SH-SY5Y (cell line): ENCODE measurements at regions not wholly inside any gene's neighbourhood (a gene's known extent, or its start where the extent isn't known, plus 50 kb on each side); places are given as distances from the start of the nearest gene placed in this dataset.

Experiments
- GATA2 ChIP-seq: IDR thresholded peaks from 2 replicates; pipeline ENCODE4 v1.6.1; 2011; ENCODE audit warnings: mild to moderate bottlenecking, low read depth, low read length
- GATA3 ChIP-seq: IDR thresholded peaks from 2 replicates; pipeline ENCODE4 v1.6.1; 2011; ENCODE audit warnings: low read depth, mild to moderate bottlenecking, low read length, moderate library complexity

- no peak for TF ChIP-seq GATA2
- TF ChIP-seq GATA3, result no peak
Observed at GRCh38 chr18:44536046-44536445, 144.6 kb upstream of the SETBP1 start.

- TF ChIP-seq GATA2, result no peak
- TF ChIP-seq GATA3, result no peak
Observed at GRCh38 chr18:44536619-44537018, 144.1 kb upstream of the SETBP1 start.

- TF ChIP-seq GATA2 (no peak), GATA3 (no peak)
Observed at GRCh38 chr18:44537526-44537925, 143.2 kb upstream of the SETBP1 start.

GRCh38 chr18:44539926-44540325, 140.8 kb upstream of the SETBP1 start:
- TF ChIP-seq GATA2 (no peak), GATA3 (no peak)

- no peak for TF ChIP-seq GATA3
- no peak for TF ChIP-seq GATA2
Observed at GRCh38 chr18:44541159-44541558, 139.5 kb upstream of the SETBP1 start.

GRCh38 chr18:44541781-44542180, 138.9 kb upstream of the SETBP1 start:
- TF ChIP-seq GATA3, result no peak
- TF ChIP-seq GATA2, result no peak

- TF ChIP-seq GATA3 (no peak), GATA2 (no peak)
Observed at GRCh38 chr18:44543387-44543786, 137.3 kb upstream of the SETBP1 start.

- TF ChIP-seq GATA2, result no peak
- TF ChIP-seq GATA3, result no peak
Observed at GRCh38 chr18:44545359-44545985, 135.2 kb upstream of the SETBP1 start.

- no peak for TF ChIP-seq GATA2
- TF ChIP-seq GATA3, result no peak
Observed at GRCh38 chr18:44546954-44547353, 133.7 kb upstream of the SETBP1 start.

- TF ChIP-seq GATA2 (no peak), GATA3 (no peak)
Observed at GRCh38 chr18:44548291-44549221, 132.1 kb upstream of the SETBP1 start.

- TF ChIP-seq GATA3 (no peak), GATA2 (no peak)
Observed at GRCh38 chr18:44552706-44553105, 128.0 kb upstream of the SETBP1 start.

GRCh38 chr18:44556296-44556695, 124.4 kb upstream of the SETBP1 start:
- TF ChIP-seq GATA2 (no peak), GATA3 (no peak)

- no peak for TF ChIP-seq GATA3
- no peak for TF ChIP-seq GATA2
Observed at GRCh38 chr18:44557616-44558151, 123.0 kb upstream of the SETBP1 start.

- TF ChIP-seq GATA2 (no peak), GATA3 (no peak)
Observed at GRCh38 chr18:44558767-44559166, 121.9 kb upstream of the SETBP1 start.

- TF ChIP-seq GATA3 (no peak), GATA2 (no peak)
Observed at GRCh38 chr18:44562986-44563385, 117.7 kb upstream of the SETBP1 start.

GRCh38 chr18:44564922-44565321, 115.8 kb upstream of the SETBP1 start:
- no peak for TF ChIP-seq GATA3
- no peak for TF ChIP-seq GATA2
